Panc1 (cell line): ENCODE measurements at regions not wholly inside any gene's neighbourhood (a gene's known extent, or its start where the extent isn't known, plus 50 kb on each side); places are given as distances from the start of the nearest gene placed in this dataset.

Source experiments
- ATAC-seq: fragments of 200-7000 bp; cut with Tn5 transposase; 2 replicates; pipeline ENCODE4 v1.9.1; 2020; ENCODE audit warnings: mild to moderate bottlenecking, moderate library complexity
- BruUV-seq: library from RNA; stranded (reverse); fragments of 400-500 nt; replicated peaks from 2 replicates; lab custom pipeline; 2021; lab: Mats Ljungman, UMichigan
- CTCF ChIA-PET: fragments of 300-600 bp; sonication (Branson Sonifier 250); formaldehyde crosslinking; loops from one replicate; lab custom pipeline; 2022; ENCODE audit warnings: antibody characterized with exemption; lab: Charles Lee
- POLR2A ChIA-PET: fragments of 300-600 bp; sonication (Branson Sonifier 250); formaldehyde crosslinking; loops from one replicate; lab custom pipeline; 2022; ENCODE audit warnings: antibody characterized with exemption; lab: Charles Lee
- DNase-seq: peaks from one replicate; pipeline ENCODE4 v3.0.0-alpha.2; 2010; ENCODE audit warnings: low read depth, low spot score
- H3K27ac ChIP-seq: 2 replicates; pipeline ENCODE4 v1.5.1; 2011; ENCODE audit warnings: mild to moderate bottlenecking, low read length, inconsistent platforms
- H3K27me3 ChIP-seq: fragments of 200-500 bp; sonication (Bioruptor generic); 2 replicates; pipeline ENCODE4 v1.6.0; 2014; ENCODE audit warnings: low read length, inconsistent platforms; ENCODE audit not compliant: control insufficient read depth, insufficient read depth
- H3K36me3 ChIP-seq: fragments of 200-500 bp; sonication (Bioruptor generic); 2 replicates; pipeline ENCODE4 v1.5.1; 2014; ENCODE audit warnings: inconsistent platforms, mild to moderate bottlenecking, low read length, moderate library complexity; ENCODE audit not compliant: control insufficient read depth, insufficient read depth
- H3K4me1 ChIP-seq: 2 replicates; pipeline ENCODE4 v1.5.1; 2011; ENCODE audit warnings: inconsistent platforms, mild to moderate bottlenecking, low read length, moderate library complexity; ENCODE audit not compliant: control insufficient read depth, insufficient read depth
- H3K4me3 ChIP-seq, 2 experiments: 2 replicates each; pipeline ENCODE4 v1.5.1; 2011 to 2012; ENCODE audit warnings: low read depth in 2 of 2, low read length in 2 of 2, mild to moderate bottlenecking in 2 of 2, inconsistent platforms in 1 of 2, moderate library complexity in 1 of 2
- H3K9me3 ChIP-seq: fragments of 200-500 bp; sonication (Bioruptor generic); 2 replicates; pipeline ENCODE4 v1.5.1; 2014; ENCODE audit warnings: low read depth, mild to moderate bottlenecking, inconsistent platforms, low read length, moderate library complexity; ENCODE audit not compliant: control insufficient read depth, insufficient read depth
- CTCF ChIP-seq: fragments of 450-650 bp; IDR thresholded peaks from 2 replicates; pipeline ENCODE4 v1.5.1; 2017; ENCODE audit warnings: mild to moderate bottlenecking
- POLR2AphosphoS5 ChIP-seq: IDR thresholded peaks from 2 replicates; pipeline ENCODE4 v1.6.1; 2012; ENCODE audit warnings: mild to moderate bottlenecking, low read depth, low read length, moderate library complexity
- REST ChIP-seq, 2 experiments: IDR thresholded peaks; 2 replicates each; pipeline ENCODE4 v1.6.1; 2011 to 2012; ENCODE audit warnings: low read depth in 2 of 2, control low read depth in 1 of 2, low read length in 1 of 2, mild to moderate bottlenecking in 1 of 2, moderate library complexity in 1 of 2; ENCODE audit not compliant: insufficient read depth in 1 of 2
- SIN3A ChIP-seq: IDR thresholded peaks from 2 replicates; pipeline ENCODE4 v1.6.1; 2012; ENCODE audit warnings: low read depth, mild to moderate bottlenecking, low read length, moderate library complexity, borderline replicate concordance; ENCODE audit not compliant: insufficient read depth
- TCF7L2 ChIP-seq: IDR thresholded peaks from 2 replicates; pipeline ENCODE4 v1.6.1; 2011; ENCODE audit warnings: mild to moderate bottlenecking, low read depth, low read length, inconsistent platforms
- in situ Hi-C: cut with HindIII; loops from 2 replicates; pipeline ENCODE4 v1.10.0; 2016; ENCODE audit warnings: low sequenced_read_pairs, low pct_unique_long_range_greater_than_20kb
- intact Hi-C: fragments of 100-400 bp; cut with micrococcal nuclease; formaldehyde crosslinking; loops from one replicate; pipeline ENCODE4 v1.10.0; 2022; ENCODE audit not compliant: unreplicated experiment

- Histone ChIP-seq H3K4me3 (no peak overlapping the region), H3K27me3 (peaks cover 11% of the 10 kb centered on the region), H3K36me3 (no peaks in the 10 kb centered on the region), H3K4me1 (no peaks in the 10 kb centered on the region), H3K27ac (no peak overlapping the region), H3K9me3 (no peaks in the 10 kb centered on the region)
- BruUV-seq: no TSS peak
- in situ Hi-C loops (no loop called here), intact Hi-C loops (no loop called here)
- DNase-seq (no peak), ATAC-seq (no peak)
- ChIA-PET POLR2A (no interaction called here), CTCF (no interaction called here)
- TF ChIP-seq POLR2AphosphoS5 (no peak), SIN3A (no peak), REST (IDR thresholded peaks at IDR 0.05; ENCODE audit: insufficient read depth in 1 of 2, low read depth in 2 of 2, low read length in 1 of 2) (no peak), CTCF (no peak), TCF7L2 (no peak)
Observed at GRCh38 chr11:71352748-71353147, 95.4 kb downstream of the DHCR7 start.

- Histone ChIP-seq H3K36me3 (no peaks in the 10 kb centered on the region), H3K4me3 (no peak overlapping the region), H3K9me3 (no peaks in the 10 kb centered on the region), H3K27me3 (peaks cover 13% of the 10 kb centered on the region), H3K27ac (no peak overlapping the region), H3K4me1 (no peaks in the 10 kb centered on the region)
- BruUV-seq: no TSS peak
- ChIA-PET POLR2A (no interaction called here), CTCF (no interaction called here)
- DNase-seq (no peak), ATAC-seq (no peak)
- intact Hi-C loops (no loop called here), in situ Hi-C loops (no loop called here)
- no peak for TF ChIP-seq SIN3A
- TF ChIP-seq REST (IDR thresholded peaks at IDR 0.05; ENCODE audit: insufficient read depth in 1 of 2, low read depth in 2 of 2, low read length in 1 of 2): no peak
- no peak for TF ChIP-seq POLR2AphosphoS5
- no peak for TF ChIP-seq TCF7L2
- no peak for TF ChIP-seq CTCF
Observed at GRCh38 chr11:71352226-71352625, 96.0 kb downstream of the DHCR7 start.
